Loucy (cell line): ENCODE measurements at regions not wholly inside any gene's neighbourhood (a gene's known extent, or its start where the extent isn't known, plus 50 kb on each side); places are given as distances from the start of the nearest gene placed in this dataset.

Experiments used
- H2AFZ ChIP-seq: fragments of 200-600 bp; sonication (generic); 2 replicates; pipeline ENCODE4 v1.6.0; 2016; ENCODE audit warnings: antibody characterized with exemption, mild to moderate bottlenecking, low read length, moderate library complexity
- H3F3A ChIP-seq: fragments of 200-600 bp; 2 replicates; pipeline ENCODE4 v1.6.0; 2016; ENCODE audit warnings: antibody characterized with exemption, low read depth, mild to moderate bottlenecking
- H3K27me3 ChIP-seq: fragments of 200-600 bp; sonication (generic); 2 replicates; pipeline ENCODE4 v1.6.1; 2014; ENCODE audit warnings: low read length, mild to moderate bottlenecking; ENCODE audit not compliant: insufficient read depth, poor library complexity, severe bottlenecking
- H3K36me3 ChIP-seq: fragments of 200-600 bp; sonication (generic); 2 replicates; pipeline ENCODE4 v1.6.1; 2016; ENCODE audit warnings: low read length; ENCODE audit not compliant: insufficient read depth
- H3K4me1 ChIP-seq: fragments of 200-600 bp; sonication (generic); 2 replicates; pipeline ENCODE4 v1.5.1; 2014; ENCODE audit warnings: low read length, mild to moderate bottlenecking; ENCODE audit not compliant: insufficient read depth, poor library complexity, severe bottlenecking
- H3K4me2 ChIP-seq: fragments of 200-600 bp; sonication (generic); 2 replicates; pipeline ENCODE4 v1.6.0; 2014; ENCODE audit warnings: antibody characterized with exemption, low read length, low read depth, mild to moderate bottlenecking; ENCODE audit not compliant: poor library complexity, severe bottlenecking
- H3K4me3 ChIP-seq: fragments of 200-600 bp; sonication (generic); 2 replicates; pipeline ENCODE4 v1.5.1; 2014; ENCODE audit warnings: low read length, mild to moderate bottlenecking, mixed read lengths; ENCODE audit not compliant: poor library complexity, severe bottlenecking
- H3K79me2 ChIP-seq: fragments of 200-600 bp; sonication (generic); 2 replicates; pipeline ENCODE4 v1.6.1; 2014; ENCODE audit warnings: low read length; ENCODE audit not compliant: insufficient read depth
- H3K9ac ChIP-seq: fragments of 200-600 bp; sonication (generic); 2 replicates; pipeline ENCODE4 v1.6.0; 2014; ENCODE audit warnings: mild to moderate bottlenecking, low read depth, low read length, moderate library complexity; ENCODE audit not compliant: poor library complexity, severe bottlenecking
- H3K9me2 ChIP-seq: fragments of 200-600 bp; sonication (generic); replicated peaks from 2 replicates; pipeline ENCODE4 v1.6.1; 2016; ENCODE audit warnings: low read depth, low read length, mixed read lengths
- H3K9me3 ChIP-seq: fragments of 200-600 bp; sonication (generic); 2 replicates; pipeline ENCODE4 v1.6.1; 2014; ENCODE audit warnings: mild to moderate bottlenecking, antibody characterized with exemption, low read length, low read depth; ENCODE audit not compliant: insufficient read depth
- H4K20me1 ChIP-seq: fragments of 200-600 bp; sonication (generic); 2 replicates; pipeline ENCODE4 v1.6.0; 2014; ENCODE audit warnings: antibody characterized with exemption, low read length, mild to moderate bottlenecking; ENCODE audit not compliant: insufficient read depth, poor library complexity, severe bottlenecking
- EZH2phosphoT487 ChIP-seq: fragments of 200-600 bp; IDR thresholded peaks from 2 replicates; pipeline ENCODE4 v1.6.1; 2018; ENCODE audit warnings: antibody characterized with exemption, mild to moderate bottlenecking, moderate library complexity, borderline replicate concordance
- TF ChIP-seq, protein P1 (sequence below): fragments of 200-600 bp; sonication (generic); conservative IDR thresholded peaks from 2 replicates; pipeline ENCODE4 v1.5.1; 2014; ENCODE audit warnings: mild to moderate bottlenecking, antibody characterized with exemption, low read length

DNA sequence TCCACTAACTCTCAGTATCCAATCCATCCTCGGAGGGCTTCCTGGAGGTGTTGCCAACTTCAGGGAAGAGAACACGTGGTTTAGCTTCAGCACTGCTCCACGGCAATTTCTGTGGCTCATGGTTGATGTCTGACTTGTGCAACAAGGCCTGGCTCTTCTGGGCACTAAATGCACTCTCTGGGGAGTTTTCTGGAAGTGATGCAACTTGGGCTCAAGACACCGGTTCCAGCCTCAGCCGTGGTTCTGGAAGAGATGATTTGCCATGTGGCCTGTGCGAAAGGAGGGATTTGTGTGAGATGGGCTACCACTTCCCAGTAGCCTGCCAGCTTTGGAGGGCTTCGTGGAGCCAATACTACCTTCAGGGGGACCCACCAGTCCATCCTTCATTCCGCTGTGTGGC is 118.6 kb upstream of the RTL1 start:
- H3K4me3 ChIP-seq = no peak overlapping the region
- no peaks in the 10 kb centered on the region for H3K36me3 ChIP-seq
- no peaks in the 10 kb centered on the region for H3F3A ChIP-seq
- no peak overlapping the region for H2AFZ ChIP-seq
- H4K20me1 ChIP-seq = no peaks in the 10 kb centered on the region
- no peak overlapping the region for H3K9ac ChIP-seq
- H3K79me2 ChIP-seq = no peaks in the 10 kb centered on the region
- H3K4me1 ChIP-seq = no peaks in the 10 kb centered on the region
- no peaks in the 10 kb centered on the region for H3K27me3 ChIP-seq
- H3K9me3 ChIP-seq = peaks cover 13% of the 10 kb centered on the region; the same call in 1 of the 2 replicates
- no peak for TF ChIP-seq EZH2phosphoT487
- TF ChIP-seq, protein P1, sequence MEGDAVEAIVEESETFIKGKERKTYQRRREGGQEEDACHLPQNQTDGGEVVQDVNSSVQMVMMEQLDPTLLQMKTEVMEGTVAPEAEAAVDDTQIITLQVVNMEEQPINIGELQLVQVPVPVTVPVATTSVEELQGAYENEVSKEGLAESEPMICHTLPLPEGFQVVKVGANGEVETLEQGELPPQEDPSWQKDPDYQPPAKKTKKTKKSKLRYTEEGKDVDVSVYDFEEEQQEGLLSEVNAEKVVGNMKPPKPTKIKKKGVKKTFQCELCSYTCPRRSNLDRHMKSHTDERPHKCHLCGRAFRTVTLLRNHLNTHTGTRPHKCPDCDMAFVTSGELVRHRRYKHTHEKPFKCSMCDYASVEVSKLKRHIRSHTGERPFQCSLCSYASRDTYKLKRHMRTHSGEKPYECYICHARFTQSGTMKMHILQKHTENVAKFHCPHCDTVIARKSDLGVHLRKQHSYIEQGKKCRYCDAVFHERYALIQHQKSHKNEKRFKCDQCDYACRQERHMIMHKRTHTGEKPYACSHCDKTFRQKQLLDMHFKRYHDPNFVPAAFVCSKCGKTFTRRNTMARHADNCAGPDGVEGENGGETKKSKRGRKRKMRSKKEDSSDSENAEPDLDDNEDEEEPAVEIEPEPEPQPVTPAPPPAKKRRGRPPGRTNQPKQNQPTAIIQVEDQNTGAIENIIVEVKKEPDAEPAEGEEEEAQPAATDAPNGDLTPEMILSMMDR = no peak
- H3K4me2 ChIP-seq = no peak overlapping the region
- no peaks in the 10 kb centered on the region for H3K9me2 ChIP-seq

DNA sequence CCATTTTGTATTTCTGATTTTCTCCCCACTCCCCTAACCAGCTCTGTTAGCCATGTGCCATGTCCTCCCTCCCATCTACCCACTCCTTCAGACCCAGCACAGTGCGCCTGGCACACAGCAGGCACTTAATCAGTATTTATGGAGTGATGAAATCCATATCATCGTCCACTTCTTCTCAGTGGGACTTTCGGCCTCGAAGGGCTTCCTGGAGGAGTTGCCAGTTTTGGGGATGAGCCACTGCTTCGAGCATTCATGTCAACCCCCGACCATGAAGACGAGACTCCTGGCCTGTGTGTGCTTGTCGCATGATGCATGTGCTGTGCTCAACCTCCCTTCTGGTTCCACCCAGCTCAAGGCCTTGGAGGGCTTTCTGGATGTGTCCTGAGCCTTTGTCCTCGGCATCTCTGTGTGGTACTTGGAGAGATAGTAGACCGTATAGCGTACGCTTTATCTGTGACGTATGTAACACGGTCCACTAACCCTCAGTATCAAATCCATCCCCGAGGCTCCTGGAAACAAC is 119.5 kb upstream of the RTL1 start:
- Histone ChIP-seq H3K79me2 (no peaks in the 10 kb centered on the region), H3K9me3 (peaks cover 13% of the 10 kb centered on the region; the same call in 1 of the 2 replicates), H3K27me3 (no peaks in the 10 kb centered on the region), H4K20me1 (no peaks in the 10 kb centered on the region), H3K4me2 (no peak overlapping the region), H3K9ac (no peak overlapping the region), H3K9me2 (no peaks in the 10 kb centered on the region), H3K4me1 (no peaks in the 10 kb centered on the region), H3F3A (no peaks in the 10 kb centered on the region), H3K36me3 (no peaks in the 10 kb centered on the region), H3K4me3 (no peak overlapping the region), H2AFZ (no peak overlapping the region)
- TF ChIP-seq EZH2phosphoT487 = no peak
- TF ChIP-seq, protein P1 = no peak

DNA sequence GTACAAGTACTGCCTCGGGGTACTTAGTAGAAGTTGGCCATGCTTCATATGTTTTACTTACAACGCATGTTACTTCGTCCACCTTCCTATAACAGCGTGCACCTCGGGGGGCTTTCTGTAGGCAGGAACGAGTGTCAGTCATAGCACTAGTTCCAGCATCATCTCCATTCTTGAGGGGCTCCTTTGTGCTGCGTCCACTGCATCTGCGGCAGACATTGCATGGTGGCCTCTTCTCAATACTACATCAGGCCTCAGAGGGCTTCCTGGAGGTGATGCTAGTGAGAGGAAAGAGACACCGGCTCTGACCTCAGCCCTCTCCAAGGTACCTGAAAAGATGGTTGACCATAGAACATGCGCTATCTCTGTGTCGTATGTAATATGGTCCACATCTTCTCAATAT is 121.2 kb upstream of the RTL1 start:
- H3K36me3 ChIP-seq = no peaks in the 10 kb centered on the region
- no peaks in the 10 kb centered on the region for H3K4me1 ChIP-seq
- H3K4me2 ChIP-seq = no peak overlapping the region
- no peak overlapping the region for H3K9ac ChIP-seq
- no peaks in the 10 kb centered on the region for H3K27me3 ChIP-seq
- H3K9me3 ChIP-seq = peaks cover 13% of the 10 kb centered on the region; the same call in 1 of the 2 replicates
- no peaks in the 10 kb centered on the region for H3K9me2 ChIP-seq
- no peaks in the 10 kb centered on the region for H4K20me1 ChIP-seq
- no peak overlapping the region for H2AFZ ChIP-seq
- TF ChIP-seq EZH2phosphoT487 = no peak
- TF ChIP-seq, protein P1 = no peak
- no peaks in the 10 kb centered on the region for H3K79me2 ChIP-seq
- no peak overlapping the region for H3K4me3 ChIP-seq
- no peaks in the 10 kb centered on the region for H3F3A ChIP-seq
